Peyer's patch (tissue), 4 donors: ENCODE measurements at regions not wholly inside any gene's neighbourhood (a gene's known extent, or its start where the extent isn't known, plus 50 kb on each side); places are given as distances from the start of the nearest gene placed in this dataset.

Experiments
- DNase-seq, 3 donors: peaks; one replicate each; pipeline ENCODE4 v3.0.0-alpha.2; 2017 to 2019
- H3K27ac ChIP-seq, 4 donors: fragments of 200-600 bp; sonication (generic); one replicate each; pipeline ENCODE4 v1.5.1; 2016 to 2019
- H3K27me3 ChIP-seq, 2 donors: fragments of 200-600 bp; sonication (generic); one replicate each; pipeline ENCODE4 v1.5.1; 2019
- H3K36me3 ChIP-seq, 3 donors: fragments of 200-600 bp; sonication (generic); one replicate each; pipeline ENCODE4 v1.5.1; 2016 to 2019
- H3K4me1 ChIP-seq, 4 donors: fragments of 200-600 bp; sonication (generic); one replicate each; pipeline ENCODE4 v1.5.1; 2016 to 2019
- H3K4me3 ChIP-seq, 4 donors: fragments of 200-600 bp; sonication (generic); 1 replicate in 3 of 4; 2 replicates in 1 of 4; pipeline ENCODE4 v1.5.1; 2016 to 2019; ENCODE audit warnings: mild to moderate bottlenecking in 1 of 4
- H3K9me3 ChIP-seq, 4 donors: fragments of 200-600 bp; sonication (generic); one replicate each; pipeline ENCODE4 v1.5.1; 2016 to 2019; ENCODE audit warnings: mild to moderate bottlenecking in 1 of 4
- POLR2A ChIP-seq, 2 donors: fragments of 450-650 bp; IDR thresholded peaks; one replicate each; pipeline ENCODE4 v1.5.1; 2017; ENCODE audit warnings: antibody characterized with exemption in 2 of 2, mild to moderate bottlenecking in 2 of 2, moderate library complexity in 2 of 2
- TF ChIP-seq, protein P1 (sequence below), 6 experiments: fragments of 450-650 bp in 4 of 6; fragments of 200-600 bp in 2 of 6; sonication (generic) in 1 of 6; IDR thresholded peaks; one replicate each; pipeline ENCODE4 v1.5.1; 2017 to 2019; ENCODE audit warnings: antibody characterized with exemption in 6 of 6, mild to moderate bottlenecking in 3 of 6, moderate library complexity in 1 of 6

DNA sequence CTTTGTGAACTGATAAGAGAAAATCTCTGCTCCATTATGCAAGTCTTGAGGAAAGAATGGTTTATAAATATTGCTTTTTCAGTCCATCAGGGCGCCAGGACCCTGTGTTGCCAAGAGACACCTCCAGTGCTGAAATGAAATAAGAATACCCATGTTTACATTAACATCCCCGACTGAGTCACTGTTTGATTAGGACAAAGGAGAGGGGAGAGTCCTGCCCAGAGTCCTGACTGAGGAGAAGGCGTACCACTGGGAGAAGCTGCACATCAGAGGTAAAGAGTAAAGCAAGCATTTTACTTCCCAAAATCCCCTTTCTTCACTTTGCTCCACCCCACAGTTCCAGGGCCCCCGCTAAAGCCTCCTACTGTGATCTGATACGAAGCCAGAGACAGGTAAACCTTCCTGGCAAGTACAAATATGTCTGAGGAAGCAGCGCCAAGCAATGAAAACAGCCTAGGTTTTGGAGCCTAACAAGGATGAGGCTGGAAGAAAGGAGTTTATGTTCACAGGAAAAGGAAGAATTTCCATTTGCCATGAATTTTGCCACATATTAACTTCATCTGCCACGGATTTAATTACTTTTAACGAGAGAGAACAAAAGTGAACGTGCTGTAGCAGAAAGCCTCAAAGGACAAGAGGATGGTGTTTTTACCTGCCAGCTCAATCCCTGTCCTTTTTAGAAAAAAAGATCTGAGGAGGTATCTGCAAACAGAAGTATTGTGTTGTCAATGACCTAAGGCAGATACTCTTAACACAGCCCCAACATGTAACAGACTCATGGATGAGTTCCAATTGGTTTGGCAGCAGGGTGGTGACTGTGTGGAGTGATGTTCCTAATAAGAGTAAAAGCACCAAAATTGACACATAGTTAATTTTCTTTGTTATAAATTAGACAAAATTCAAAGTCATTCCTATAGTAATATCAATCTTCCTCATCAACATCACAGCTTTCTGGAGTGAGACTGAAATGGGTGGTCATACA, 209.4 kb upstream of the TLE4 start:
- Histone ChIP-seq H3K27ac (no peak overlapping the region), H3K27me3 (no peaks in the 10 kb centered on the region), H3K4me3 (no peak overlapping the region), H3K4me1 (no peaks in the 10 kb centered on the region), H3K36me3 (no peaks in the 10 kb centered on the region), H3K9me3 (no peaks in the 10 kb centered on the region)
- DNase-seq = no peak
- no peak for TF ChIP-seq POLR2A (IDR thresholded peaks at IDR 0.05)
- TF ChIP-seq, protein P1, sequence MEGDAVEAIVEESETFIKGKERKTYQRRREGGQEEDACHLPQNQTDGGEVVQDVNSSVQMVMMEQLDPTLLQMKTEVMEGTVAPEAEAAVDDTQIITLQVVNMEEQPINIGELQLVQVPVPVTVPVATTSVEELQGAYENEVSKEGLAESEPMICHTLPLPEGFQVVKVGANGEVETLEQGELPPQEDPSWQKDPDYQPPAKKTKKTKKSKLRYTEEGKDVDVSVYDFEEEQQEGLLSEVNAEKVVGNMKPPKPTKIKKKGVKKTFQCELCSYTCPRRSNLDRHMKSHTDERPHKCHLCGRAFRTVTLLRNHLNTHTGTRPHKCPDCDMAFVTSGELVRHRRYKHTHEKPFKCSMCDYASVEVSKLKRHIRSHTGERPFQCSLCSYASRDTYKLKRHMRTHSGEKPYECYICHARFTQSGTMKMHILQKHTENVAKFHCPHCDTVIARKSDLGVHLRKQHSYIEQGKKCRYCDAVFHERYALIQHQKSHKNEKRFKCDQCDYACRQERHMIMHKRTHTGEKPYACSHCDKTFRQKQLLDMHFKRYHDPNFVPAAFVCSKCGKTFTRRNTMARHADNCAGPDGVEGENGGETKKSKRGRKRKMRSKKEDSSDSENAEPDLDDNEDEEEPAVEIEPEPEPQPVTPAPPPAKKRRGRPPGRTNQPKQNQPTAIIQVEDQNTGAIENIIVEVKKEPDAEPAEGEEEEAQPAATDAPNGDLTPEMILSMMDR (IDR thresholded peaks at IDR 0.05) = no peak

- TF ChIP-seq, protein P1 (IDR thresholded peaks at IDR 0.05) = no peak
- TF ChIP-seq POLR2A (IDR thresholded peaks at IDR 0.05) = no peak
- Histone ChIP-seq H3K27me3 (no peaks in the 10 kb centered on the region), H3K27ac (no peak overlapping the region), H3K9me3 (no peaks in the 10 kb centered on the region), H3K4me3 (no peak overlapping the region), H3K4me1 (no peaks in the 10 kb centered on the region), H3K36me3 (no peaks in the 10 kb centered on the region)
- DNase-seq = no peak
These were observed 202.1 kb upstream of the TLE4 start for GRCh38 chr9:79369676-79370075.

GRCh38 chr9:79371301-79371700, 200.5 kb upstream of the TLE4 start:
- TF ChIP-seq, protein P1 (IDR thresholded peaks at IDR 0.05) = no peak
- no peak for TF ChIP-seq POLR2A (IDR thresholded peaks at IDR 0.05)
- Histone ChIP-seq H3K9me3 (no peaks in the 10 kb centered on the region), H3K4me1 (no peaks in the 10 kb centered on the region), H3K36me3 (no peaks in the 10 kb centered on the region), H3K4me3 (no peak overlapping the region), H3K27ac (no peak overlapping the region), H3K27me3 (no peaks in the 10 kb centered on the region)
- DNase-seq = no peak

DNA sequence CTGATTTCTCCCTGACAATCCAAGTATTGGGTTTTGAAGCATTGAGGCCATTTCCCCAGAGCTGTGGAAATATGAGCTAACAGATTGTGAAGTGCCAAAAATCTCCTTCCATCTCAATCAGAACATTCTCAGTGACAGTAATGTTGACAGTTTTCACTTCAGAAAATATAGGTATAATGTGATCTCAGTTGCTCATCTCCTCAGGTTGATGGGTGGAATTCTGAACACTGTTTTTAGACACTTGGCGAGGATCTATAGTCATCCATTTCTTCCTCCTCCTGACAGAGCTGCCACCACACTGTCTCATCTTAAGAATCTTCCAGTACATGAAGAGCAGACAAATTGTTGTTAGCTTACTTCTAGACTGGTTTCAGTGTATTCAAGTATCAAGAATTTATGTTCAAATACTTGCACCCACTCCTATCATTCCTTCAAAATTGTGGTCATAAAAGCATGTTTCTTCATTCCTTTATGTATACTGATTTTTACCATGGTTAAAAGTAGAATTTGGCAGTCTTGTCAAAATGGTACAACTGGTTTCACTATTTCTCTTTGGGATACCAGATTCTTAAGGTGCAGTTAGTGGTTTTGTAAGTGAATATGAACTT, 199.7 kb upstream of the TLE4 start:
- H3K36me3 ChIP-seq = no peaks in the 10 kb centered on the region
- no peak overlapping the region for H3K4me3 ChIP-seq
- no peaks in the 10 kb centered on the region for H3K27me3 ChIP-seq
- no peak for TF ChIP-seq POLR2A (IDR thresholded peaks at IDR 0.05)
- TF ChIP-seq, protein P1 (IDR thresholded peaks at IDR 0.05) = no peak
- H3K27ac ChIP-seq = no peak overlapping the region
- no peak for DNase-seq
- no peaks in the 10 kb centered on the region for H3K9me3 ChIP-seq
- H3K4me1 ChIP-seq = no peaks in the 10 kb centered on the region

DNA sequence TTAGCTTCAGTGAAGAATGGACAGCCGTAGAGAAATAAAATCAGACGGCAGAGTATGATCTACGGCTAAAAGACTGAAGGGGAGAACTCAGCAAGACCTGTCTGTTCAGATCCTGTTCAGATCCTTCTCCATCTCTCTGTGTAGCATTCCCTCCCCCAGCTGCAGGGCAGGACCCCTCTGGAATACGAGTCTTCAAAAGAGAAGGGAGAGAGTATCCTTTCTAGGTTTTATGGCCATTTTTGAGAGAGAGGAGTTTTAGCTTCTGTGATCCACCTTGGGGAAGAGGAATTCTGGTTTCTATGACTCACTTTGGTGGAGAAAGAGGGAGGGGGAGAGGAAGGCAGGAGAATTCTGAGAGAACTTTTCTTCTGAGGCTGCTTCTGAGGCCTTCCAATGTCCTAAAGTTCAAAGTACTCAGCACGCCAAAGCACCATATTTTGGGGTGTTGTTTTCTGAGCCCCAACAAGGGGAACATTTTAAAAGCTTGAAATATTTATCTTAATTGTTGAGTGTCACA, 194.4 kb upstream of the TLE4 start:
- Histone ChIP-seq H3K9me3 (no peaks in the 10 kb centered on the region), H3K4me1 (no peaks in the 10 kb centered on the region), H3K36me3 (no peaks in the 10 kb centered on the region), H3K27ac (no peak overlapping the region), H3K27me3 (no peaks in the 10 kb centered on the region), H3K4me3 (no peak overlapping the region)
- no peak for DNase-seq
- TF ChIP-seq POLR2A (IDR thresholded peaks at IDR 0.05) = no peak
- TF ChIP-seq, protein P1 (IDR thresholded peaks at IDR 0.05) = no peak
